ENCODE measurements at regions not wholly inside any gene's neighbourhood (a gene's known extent, or its start where the extent isn't known, plus 50 kb on each side); places are given as distances from the start of the nearest gene placed in this dataset.

GRCh38 chr18:78105611-78106010 lies 856.0 kb downstream of the GALR1 start:
- DNase-seq (ENCODE audit: extremely low spot score), result no peak
- TF ChIP-seq FOXK2 (IDR thresholded peaks at IDR 0.05) (no peak), BHLHE40 (IDR thresholded peaks at IDR 0.05; ENCODE audit: borderline replicate concordance) (no peak), HDGF (IDR thresholded peaks at IDR 0.05; ENCODE audit: borderline replicate concordance) (no peak), SP1 (IDR thresholded peaks at IDR 0.05) (no peak), FOXM1 (IDR thresholded peaks at IDR 0.05; ENCODE audit: borderline replicate concordance) (no peak), FOXA1 (IDR thresholded peaks at IDR 0.05) (no peak), NFRKB (IDR thresholded peaks at IDR 0.05) (no peak), TARDBP (IDR thresholded peaks at IDR 0.05) (no peak), SUZ12 (IDR thresholded peaks at IDR 0.05) (no peak), CTBP1 (IDR thresholded peaks at IDR 0.05; ENCODE audit: borderline replicate concordance) (no peak), L3MBTL2 (conservative IDR thresholded peaks at IDR 0.05) (no peak), PKNOX1 (IDR thresholded peaks at IDR 0.05) (no peak), LEF1 (IDR thresholded peaks at IDR 0.05; ENCODE audit: borderline replicate concordance) (no peak), ELF4 (IDR thresholded peaks at IDR 0.05) (no peak), ZNF384 (IDR thresholded peaks at IDR 0.05) (no peak), ARNT (IDR thresholded peaks at IDR 0.05) (no peak)
- ChIA-PET POLR2A (no interaction called here), CTCF (no interaction called here)

- POLR2A ChIA-PET, result no interaction called here
- TF ChIP-seq TARDBP (IDR thresholded peaks at IDR 0.05), result no peak
- TF ChIP-seq CTBP1 (IDR thresholded peaks at IDR 0.05; ENCODE audit: borderline replicate concordance), result no peak
- no peak for TF ChIP-seq ZNF384 (IDR thresholded peaks at IDR 0.05)
- TF ChIP-seq L3MBTL2 (conservative IDR thresholded peaks at IDR 0.05), result no peak
- no peak for TF ChIP-seq FOXA1 (IDR thresholded peaks at IDR 0.05)
- no peak for TF ChIP-seq SP1 (IDR thresholded peaks at IDR 0.05)
- no peak for TF ChIP-seq SUZ12 (IDR thresholded peaks at IDR 0.05)
- TF ChIP-seq NFRKB (IDR thresholded peaks at IDR 0.05), result no peak
- no peak for TF ChIP-seq PKNOX1 (IDR thresholded peaks at IDR 0.05)
- no peak for TF ChIP-seq LEF1 (IDR thresholded peaks at IDR 0.05; ENCODE audit: borderline replicate concordance)
- no peak for TF ChIP-seq BHLHE40 (IDR thresholded peaks at IDR 0.05; ENCODE audit: borderline replicate concordance)
- TF ChIP-seq HDGF (IDR thresholded peaks at IDR 0.05; ENCODE audit: borderline replicate concordance), result no peak
- TF ChIP-seq FOXK2 (IDR thresholded peaks at IDR 0.05), result no peak
- TF ChIP-seq ELF4 (IDR thresholded peaks at IDR 0.05), result no peak
- no peak for TF ChIP-seq ARNT (IDR thresholded peaks at IDR 0.05)
- DNase-seq (ENCODE audit: extremely low spot score), result no peak
- CTCF ChIA-PET, result no interaction called here
Measured at GRCh38 chr18:78106946-78107345, 857.3 kb downstream of the GALR1 start.

- no peak for TF ChIP-seq FOXM1 (IDR thresholded peaks at IDR 0.05; ENCODE audit: borderline replicate concordance)
- no peak for TF ChIP-seq LEF1 (IDR thresholded peaks at IDR 0.05; ENCODE audit: borderline replicate concordance)
- ChIA-PET CTCF (no interaction called here), POLR2A (no interaction called here)
- no peak for DNase-seq (ENCODE audit: extremely low spot score)
Measured at GRCh38 chr18:78107363-78107762, 857.7 kb downstream of the GALR1 start.

GRCh38 chr18:78108554-78108953 lies 858.9 kb downstream of the GALR1 start:
- TF ChIP-seq PKNOX1 (IDR thresholded peaks at IDR 0.05) (no peak), FOXA1 (IDR thresholded peaks at IDR 0.05) (no peak), SUZ12 (IDR thresholded peaks at IDR 0.05) (no peak), ELF4 (IDR thresholded peaks at IDR 0.05) (no peak), ARNT (IDR thresholded peaks at IDR 0.05) (no peak)
- POLR2A ChIA-PET, result no interaction called here

GRCh38 chr18:78113136-78113939 lies 863.7 kb downstream of the GALR1 start:
- no peak for TF ChIP-seq ARNT (IDR thresholded peaks at IDR 0.05)
- TF ChIP-seq LEF1 (IDR thresholded peaks at IDR 0.05; ENCODE audit: borderline replicate concordance), result no peak
- TF ChIP-seq L3MBTL2 (conservative IDR thresholded peaks at IDR 0.05), result no peak
- TF ChIP-seq FOXK2 (IDR thresholded peaks at IDR 0.05), result no peak
- TF ChIP-seq SP1 (IDR thresholded peaks at IDR 0.05), result no peak
- TF ChIP-seq PKNOX1 (IDR thresholded peaks at IDR 0.05), result no peak
- TF ChIP-seq ZNF384 (IDR thresholded peaks at IDR 0.05), result no peak
- no peak for TF ChIP-seq FOXM1 (IDR thresholded peaks at IDR 0.05; ENCODE audit: borderline replicate concordance)
- TF ChIP-seq HDGF (IDR thresholded peaks at IDR 0.05; ENCODE audit: borderline replicate concordance), result no peak
- TF ChIP-seq FOXA1 (IDR thresholded peaks at IDR 0.05), result no peak
- TF ChIP-seq SUZ12 (IDR thresholded peaks at IDR 0.05), result no peak
- no peak for TF ChIP-seq BHLHE40 (IDR thresholded peaks at IDR 0.05; ENCODE audit: borderline replicate concordance)
- DNase-seq (ENCODE audit: extremely low spot score), result no peak
- CTCF ChIA-PET, result no interaction called here
- POLR2A ChIA-PET, result no interaction called here

More at GRCh38 chr18:78108554-78108953, 858.9 kb downstream of the GALR1 start:
- CTCF ChIA-PET, result no interaction called here
- no peak for DNase-seq (ENCODE audit: extremely low spot score)

- DNase-seq (ENCODE audit: extremely low spot score), result no peak
- ChIA-PET POLR2A (no interaction called here), CTCF (no interaction called here)
- TF ChIP-seq HDGF (IDR thresholded peaks at IDR 0.05; ENCODE audit: borderline replicate concordance) (no peak), TARDBP (IDR thresholded peaks at IDR 0.05) (no peak), FOXA1 (IDR thresholded peaks at IDR 0.05) (no peak), ZNF384 (IDR thresholded peaks at IDR 0.05) (no peak)
Measured at GRCh38 chr18:78113940-78114251, 864.2 kb downstream of the GALR1 start.
